Mucosa of stomach (tissue), 1 donor: ENCODE measurements at regions not wholly inside any gene's neighbourhood (a gene's known extent, or its start where the extent isn't known, plus 50 kb on each side); places are given as distances from the start of the nearest gene placed in this dataset.
A peak's percentile ranks its signal among the peaks of the same experiment; 100 is the strongest.

Experiments used
- H3K27me3 ChIP-seq: one replicate; pipeline ENCODE4 v1.7.0; 2013; ENCODE audit warnings: mild to moderate bottlenecking, low read length; ENCODE audit not compliant: control insufficient read depth, insufficient read depth
- H3K36me3 ChIP-seq: one replicate; pipeline ENCODE4 v1.7.0; 2013; ENCODE audit warnings: low read length; ENCODE audit not compliant: control insufficient read depth, insufficient read depth
- H3K4me1 ChIP-seq: one replicate; pipeline ENCODE4 v1.7.0; 2013; ENCODE audit warnings: mild to moderate bottlenecking, low read length; ENCODE audit not compliant: control insufficient read depth, insufficient read depth
- H3K4me3 ChIP-seq: one replicate; pipeline ENCODE4 v1.7.0; 2013; ENCODE audit warnings: low read length
- H3K9ac ChIP-seq: one replicate; pipeline ENCODE4 v1.7.0; 2013; ENCODE audit warnings: mild to moderate bottlenecking, low read length, moderate library complexity
- H3K9me3 ChIP-seq: one replicate; pipeline ENCODE4 v1.7.0; 2013; ENCODE audit warnings: mild to moderate bottlenecking, low read length, moderate library complexity; ENCODE audit not compliant: control insufficient read depth
- donor health status: Pancreatic carcinoma.

DNA sequence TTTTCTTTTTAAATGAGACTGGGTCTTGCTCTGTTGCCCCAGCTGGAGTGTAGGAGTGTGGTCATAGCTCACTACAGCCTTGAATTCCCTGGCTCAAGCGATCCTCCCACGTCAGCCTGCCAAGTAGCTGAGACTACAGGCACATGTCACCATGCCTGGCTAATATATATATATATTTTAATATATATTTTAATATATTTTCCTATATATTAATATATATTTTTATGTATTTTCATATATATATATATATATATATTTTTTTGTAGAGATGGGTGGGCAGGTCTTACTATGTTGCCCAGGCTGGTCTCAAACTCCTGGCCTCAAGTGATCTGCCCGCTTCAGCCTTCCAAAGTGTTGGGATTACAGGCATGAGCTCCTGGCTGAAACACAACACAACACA lies 144.5 kb upstream of the GATA6 start:
- no peaks in the 10 kb centered on the region for H3K9me3 ChIP-seq
- peaks cover 46% of the 10 kb centered on the region for H3K4me1 ChIP-seq
- no peaks in the 10 kb centered on the region for H3K27me3 ChIP-seq
- no peaks in the 10 kb centered on the region for H3K36me3 ChIP-seq
- H3K4me3 ChIP-seq: no peak overlapping the region
- no peak overlapping the region for H3K9ac ChIP-seq

DNA sequence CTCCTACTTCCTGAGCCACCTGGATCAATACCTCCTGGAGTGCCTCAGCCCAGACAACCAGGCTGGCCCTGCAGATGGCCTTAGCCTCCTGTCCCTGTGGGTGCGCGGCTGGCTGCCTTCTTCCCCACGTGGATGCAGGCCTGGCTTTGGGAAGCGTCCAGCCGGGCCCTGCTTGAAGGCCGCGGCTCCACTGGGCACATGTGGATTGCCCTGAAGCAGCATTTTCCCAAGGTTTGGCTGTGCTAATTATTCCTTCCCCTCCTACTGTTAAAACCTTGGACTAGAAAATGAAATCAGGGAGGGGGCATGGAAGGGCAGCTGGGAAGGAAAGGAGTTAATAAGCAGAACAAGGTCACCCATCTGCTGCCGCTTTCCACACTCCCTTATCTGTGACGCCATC lies 143.0 kb upstream of the GATA6 start:
- Histone ChIP-seq H3K4me3 (no peak overlapping the region), H3K9me3 (no peaks in the 10 kb centered on the region), H3K27me3 (no peaks in the 10 kb centered on the region), H3K4me1 (peaks cover 32% of the 10 kb centered on the region), H3K36me3 (no peaks in the 10 kb centered on the region), H3K9ac (no peak overlapping the region)

DNA sequence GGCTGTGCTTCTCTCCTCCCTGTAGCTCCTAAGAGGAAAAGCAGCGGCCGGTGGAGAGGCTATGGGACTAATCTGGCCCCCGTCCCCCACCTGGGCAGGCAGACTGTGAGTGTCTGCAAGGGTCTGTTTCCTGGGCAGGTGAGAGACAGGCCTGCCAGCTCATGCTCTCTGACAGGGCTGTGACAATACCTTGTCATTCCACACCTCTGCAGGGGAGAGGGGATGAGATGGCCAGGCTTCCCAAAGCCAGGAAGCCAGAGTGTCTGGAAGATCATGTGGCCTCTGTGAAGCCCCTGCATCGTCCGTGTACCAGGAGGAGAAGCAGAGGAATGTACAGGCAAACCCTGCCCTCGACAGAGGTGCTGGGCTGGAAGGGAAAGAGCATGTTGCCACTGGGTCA lies 142.5 kb upstream of the GATA6 start:
- H3K9me3 ChIP-seq: no peaks in the 10 kb centered on the region
- no peak overlapping the region for H3K4me3 ChIP-seq
- no peaks in the 10 kb centered on the region for H3K36me3 ChIP-seq
- H3K4me1 ChIP-seq: peaks cover 32% of the 10 kb centered on the region
- H3K9ac ChIP-seq: no peak overlapping the region
- no peaks in the 10 kb centered on the region for H3K27me3 ChIP-seq

DNA sequence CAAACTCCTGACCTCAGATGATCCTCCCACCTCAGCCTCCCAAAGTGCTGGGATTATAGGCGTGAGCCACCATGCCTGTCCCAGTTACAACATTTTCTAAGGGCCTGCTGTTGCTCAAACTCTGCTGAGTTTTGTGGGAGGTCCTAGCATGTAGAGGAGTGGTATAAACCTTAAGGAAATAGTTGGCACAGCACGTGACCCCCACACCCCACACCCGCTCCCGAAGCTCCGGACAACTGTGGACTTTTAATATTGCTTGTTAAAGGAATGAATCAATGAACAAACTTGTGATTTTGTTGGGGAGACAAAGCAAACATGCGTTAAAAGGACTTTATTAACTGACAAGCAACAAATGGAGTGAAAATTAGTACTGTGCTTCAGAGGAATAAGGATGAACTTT lies 137.8 kb upstream of the GATA6 start:
- H3K4me3 ChIP-seq: no peak overlapping the region
- H3K9ac ChIP-seq: no peak overlapping the region
- no peaks in the 10 kb centered on the region for H3K9me3 ChIP-seq
- H3K4me1 ChIP-seq: peaks cover 41% of the 10 kb centered on the region
- no peaks in the 10 kb centered on the region for H3K27me3 ChIP-seq
- H3K36me3 ChIP-seq: no peaks in the 10 kb centered on the region

DNA sequence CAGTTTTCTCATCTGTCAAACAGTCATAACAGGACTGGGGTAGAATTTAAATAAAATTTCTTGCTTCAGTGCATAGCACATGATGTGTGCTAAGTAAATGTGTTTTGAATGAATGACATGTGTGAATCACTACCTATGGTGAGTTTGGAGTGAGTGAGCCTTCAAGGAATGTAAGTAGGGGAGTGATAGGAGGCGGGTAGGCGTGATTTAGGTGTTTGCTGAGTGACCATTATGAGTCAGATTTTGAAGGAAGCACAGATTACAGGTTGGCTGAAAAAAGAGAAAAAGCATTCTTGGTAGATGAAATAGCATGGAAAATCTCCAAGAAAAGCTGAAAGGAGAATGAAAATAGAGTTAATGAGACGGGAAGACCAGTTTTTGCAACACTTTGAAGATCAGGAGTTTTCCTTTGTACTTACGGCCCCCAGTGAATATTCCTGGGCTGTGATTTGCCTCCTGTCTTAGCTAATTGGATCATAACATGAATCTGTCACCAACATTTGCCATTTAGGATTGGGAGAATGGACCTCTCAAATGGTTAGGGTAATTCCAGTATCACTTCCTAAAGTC lies 136.9 kb upstream of the GATA6 start:
- no peak overlapping the region for H3K4me3 ChIP-seq
- H3K4me1 ChIP-seq: peaks cover 33% of the 10 kb centered on the region
- H3K9me3 ChIP-seq: no peaks in the 10 kb centered on the region
- H3K36me3 ChIP-seq: no peaks in the 10 kb centered on the region
- peak overlapping the region; percentile 24 for H3K9ac ChIP-seq
- no peaks in the 10 kb centered on the region for H3K27me3 ChIP-seq

DNA sequence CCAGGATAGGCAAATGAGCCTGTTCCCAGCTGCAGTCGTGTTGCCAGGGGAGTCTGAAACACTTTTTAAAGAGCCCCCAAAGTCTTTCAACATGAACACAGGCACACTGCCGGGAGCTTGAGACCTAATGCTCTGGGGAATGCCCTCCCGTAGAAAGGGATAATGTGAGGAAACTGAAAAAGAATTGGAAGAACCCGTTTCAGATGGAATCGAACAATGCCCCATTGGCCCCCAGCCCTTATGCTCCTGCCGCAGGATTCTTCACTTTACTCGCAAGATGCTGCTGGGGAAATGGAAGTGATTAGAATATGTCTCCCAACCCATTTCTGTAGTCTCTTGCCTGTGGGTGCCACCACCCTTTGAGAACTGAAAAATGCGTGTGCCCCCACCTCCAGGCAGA lies 136.3 kb upstream of the GATA6 start:
- H3K9ac ChIP-seq: peak overlapping the region; percentile 24

DNA sequence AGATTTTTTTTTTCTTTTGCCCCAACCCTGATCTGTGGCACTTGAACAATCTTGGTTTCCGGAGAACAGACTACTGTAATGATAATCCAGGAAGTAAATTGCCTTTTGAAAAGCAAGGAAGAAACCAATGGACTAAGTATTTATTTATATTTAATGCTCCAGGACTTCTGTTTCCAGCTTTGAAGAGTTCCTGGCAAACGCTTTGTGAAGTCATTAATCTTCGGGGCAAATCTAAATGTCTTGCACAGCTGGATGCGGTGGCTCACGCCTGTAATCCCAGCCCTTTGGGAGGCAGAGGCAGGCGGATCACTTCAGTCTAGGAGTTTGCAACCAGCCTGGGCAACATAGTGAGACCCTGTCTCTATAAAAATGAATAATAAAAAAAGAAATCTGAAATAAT lies 135.1 kb upstream of the GATA6 start:
- Histone ChIP-seq H3K4me1 (peaks cover 33% of the 10 kb centered on the region), H3K9ac (no peak overlapping the region), H3K4me3 (no peak overlapping the region), H3K9me3 (no peaks in the 10 kb centered on the region), H3K36me3 (no peaks in the 10 kb centered on the region), H3K27me3 (no peaks in the 10 kb centered on the region)

More for the DNA sequence above, 136.3 kb upstream of the GATA6 start:
- Histone ChIP-seq H3K4me1 (peaks cover 33% of the 10 kb centered on the region), H3K4me3 (no peak overlapping the region), H3K27me3 (no peaks in the 10 kb centered on the region), H3K9me3 (no peaks in the 10 kb centered on the region), H3K36me3 (no peaks in the 10 kb centered on the region)

DNA sequence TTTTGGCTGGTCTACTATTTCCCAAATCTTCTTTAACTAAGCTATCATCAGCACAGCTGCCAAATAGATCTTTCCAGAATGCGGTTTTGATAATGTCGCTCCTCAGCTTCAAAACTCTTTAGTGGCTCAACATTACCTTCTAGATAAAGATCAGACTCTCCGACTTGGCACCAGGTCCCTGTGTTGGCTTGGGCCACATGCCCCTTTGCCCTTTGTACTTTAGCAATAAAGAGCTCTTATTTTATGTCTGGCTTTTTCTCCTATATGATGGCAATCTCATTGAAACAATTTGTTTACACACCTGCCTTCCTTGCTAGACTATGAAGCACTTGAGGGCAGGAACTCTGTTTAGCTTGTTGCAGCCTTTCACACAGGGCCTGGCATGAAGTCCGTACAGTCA lies 128.9 kb upstream of the GATA6 start:
- Histone ChIP-seq H3K36me3 (no peaks in the 10 kb centered on the region), H3K9ac (no peak overlapping the region), H3K4me1 (peaks cover 41% of the 10 kb centered on the region), H3K27me3 (no peaks in the 10 kb centered on the region), H3K4me3 (no peak overlapping the region), H3K9me3 (no peaks in the 10 kb centered on the region)

DNA sequence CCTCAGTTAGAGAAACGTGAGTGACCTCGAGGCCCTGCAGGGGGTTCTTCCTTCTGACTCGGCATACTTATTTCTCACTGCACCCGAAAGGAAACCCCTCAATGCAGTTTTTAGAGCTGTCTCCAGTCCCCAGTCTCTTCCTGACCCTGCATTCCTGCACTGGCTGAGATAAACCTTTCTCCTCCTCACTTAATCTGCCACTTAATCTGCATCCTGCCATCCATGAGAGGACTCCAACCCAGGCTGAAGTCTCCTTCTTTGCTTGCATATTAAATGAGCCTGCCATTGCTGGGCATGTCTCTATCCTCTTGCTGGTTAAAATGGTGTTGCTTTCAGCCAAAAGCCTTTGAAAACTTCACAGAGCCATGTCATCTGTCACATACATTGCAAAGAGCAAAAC lies 125.6 kb upstream of the GATA6 start:
- Histone ChIP-seq H3K4me1 (peaks cover 70% of the 10 kb centered on the region), H3K9ac (no peak overlapping the region)

DNA sequence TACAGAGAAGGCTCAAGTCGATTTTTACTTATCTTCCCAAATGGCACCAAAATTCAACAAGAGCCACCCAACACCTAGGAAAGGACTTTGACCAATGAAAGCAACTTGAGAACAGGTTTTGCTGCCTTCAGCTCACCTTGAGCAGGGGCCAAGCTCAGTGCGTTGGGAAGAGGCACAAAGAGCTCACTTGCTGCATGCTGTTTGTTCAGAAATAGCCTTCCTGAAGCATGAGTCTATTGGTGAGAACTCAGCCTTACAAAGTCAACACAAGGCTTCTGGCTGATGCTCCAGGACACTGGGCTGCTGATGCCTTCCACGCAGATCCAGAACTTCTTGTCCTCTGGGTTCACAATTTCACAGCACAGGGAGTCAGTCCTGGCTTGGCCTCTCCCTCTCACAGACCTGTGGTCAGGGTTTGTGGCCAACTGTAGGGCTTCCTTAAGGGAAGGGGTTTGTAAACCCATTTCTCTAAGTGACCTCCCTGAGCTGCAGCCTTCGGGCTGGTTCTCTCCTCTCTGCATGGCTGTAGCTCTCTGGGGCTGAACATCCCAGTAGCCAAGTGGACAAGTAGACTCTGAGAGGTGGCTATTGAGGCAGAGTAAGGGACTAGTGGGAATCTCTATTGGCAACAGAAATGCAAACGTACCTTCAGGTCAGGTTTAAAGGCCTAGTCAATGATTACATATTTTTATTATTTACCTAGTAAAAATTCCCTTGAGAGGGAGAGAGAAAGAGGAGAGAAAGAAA lies 124.7 kb upstream of the GATA6 start:
- Histone ChIP-seq H3K9me3 (no peaks in the 10 kb centered on the region), H3K36me3 (no peaks in the 10 kb centered on the region), H3K4me1 (peaks cover 78% of the 10 kb centered on the region), H3K27me3 (no peaks in the 10 kb centered on the region), H3K9ac (peak overlapping the region; percentile 51), H3K4me3 (no peak overlapping the region)

More for the DNA sequence above, 125.6 kb upstream of the GATA6 start:
- no peaks in the 10 kb centered on the region for H3K36me3 ChIP-seq
- H3K4me3 ChIP-seq: no peak overlapping the region
- H3K27me3 ChIP-seq: no peaks in the 10 kb centered on the region
- no peaks in the 10 kb centered on the region for H3K9me3 ChIP-seq

DNA sequence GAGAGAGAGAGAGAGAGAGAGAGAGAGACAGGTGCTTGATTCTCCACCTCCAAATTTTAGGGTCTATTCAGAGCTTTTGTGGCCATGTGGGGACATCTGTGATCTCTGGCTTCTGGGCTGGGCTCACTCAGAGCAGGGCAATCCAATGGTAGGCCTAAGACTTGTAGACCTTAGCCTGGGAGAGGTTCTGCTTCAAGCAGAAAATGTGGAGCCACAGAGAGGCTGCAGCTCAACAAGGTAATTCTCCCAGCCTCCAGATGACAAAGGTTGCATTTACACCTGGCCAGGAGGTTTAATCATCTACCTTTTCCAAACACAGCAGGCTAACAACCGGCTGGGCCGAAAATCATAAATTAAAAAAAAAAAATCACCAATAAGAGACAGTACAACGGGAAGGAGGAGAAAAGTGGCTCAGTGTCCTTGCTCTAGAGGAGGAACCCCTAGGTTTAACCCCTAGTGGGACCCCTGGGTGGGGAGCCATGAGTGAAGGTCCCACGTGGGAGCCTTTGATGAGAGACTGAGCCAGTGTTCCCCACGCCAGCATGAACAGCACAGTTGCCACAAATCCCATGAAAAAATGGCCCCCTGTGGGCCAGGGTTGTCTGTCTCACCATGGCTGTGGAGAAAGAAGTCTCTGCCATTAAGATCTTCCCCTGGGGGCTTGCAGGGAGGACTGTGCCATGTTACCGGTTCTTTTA lies 124.0 kb upstream of the GATA6 start:
- Histone ChIP-seq H3K27me3 (no peaks in the 10 kb centered on the region), H3K9me3 (no peaks in the 10 kb centered on the region), H3K9ac (peak overlapping the region; percentile 51), H3K4me3 (no peak overlapping the region), H3K36me3 (no peaks in the 10 kb centered on the region), H3K4me1 (peaks cover 77% of the 10 kb centered on the region)

DNA sequence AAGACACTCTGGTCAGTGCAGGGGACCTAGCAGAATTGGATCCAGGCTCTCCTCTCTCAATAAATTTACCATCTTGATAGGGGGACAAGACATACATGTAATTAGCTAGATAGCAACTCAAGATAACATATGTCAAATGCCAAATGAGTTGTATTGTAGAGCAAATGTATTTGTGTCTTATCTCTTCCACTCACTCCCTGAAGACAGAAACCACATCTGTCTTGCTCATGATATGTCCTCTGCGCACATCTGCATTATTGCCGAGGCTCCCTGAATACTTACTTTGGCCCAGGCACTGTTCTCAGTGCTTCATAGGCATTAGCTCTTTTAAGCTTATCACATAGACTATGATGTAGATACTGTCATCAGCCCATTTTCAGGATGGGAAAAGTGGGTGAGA lies 122.9 kb upstream of the GATA6 start:
- Histone ChIP-seq H3K4me1 (peaks cover 76% of the 10 kb centered on the region), H3K4me3 (no peak overlapping the region), H3K36me3 (no peaks in the 10 kb centered on the region), H3K27me3 (no peaks in the 10 kb centered on the region), H3K9me3 (no peaks in the 10 kb centered on the region), H3K9ac (no peak overlapping the region)
